GM12878 (cell line): ENCODE measurements at regions not wholly inside any gene's neighbourhood (a gene's known extent, or its start where the extent isn't known, plus 50 kb on each side); places are given as distances from the start of the nearest gene placed in this dataset.

Experiments
- ATAC-seq: fragments of 200-7000 bp; cut with Tn5 transposase; 3 replicates; pipeline ENCODE4 v1.9.1; 2020; ENCODE audit warnings: mild to moderate bottlenecking, moderate library complexity
- BruUV-seq: library from RNA; stranded (reverse); fragments of 400-500 nt; replicated peaks from 2 replicates; lab custom pipeline; 2021; lab: Mats Ljungman, UMichigan
- CTCF ChIA-PET: fragments of 300-600 bp; sonication (Branson Sonifier 250); formaldehyde crosslinking; extraction: SDS; loops from one replicate; lab custom pipeline; 2021; ENCODE audit warnings: inconsistent platforms; lab: Yijun Ruan, JAX
- POLR2A ChIA-PET: fragments of 350-600 bp; formaldehyde crosslinking; extraction: SDS; loops from one replicate; lab custom pipeline; 2021; ENCODE audit warnings: inconsistent platforms; lab: Charles Lee
- RAD21 ChIA-PET: fragments of 300-600 bp; sonication (Branson Sonifier 250); formaldehyde crosslinking; loops from one replicate; lab custom pipeline; 2023; ENCODE audit warnings: antibody characterized with exemption; ENCODE audit not compliant: unreplicated experiment; lab: Charles Lee
- SMC1A ChIA-PET: fragments of 300-600 bp; sonication (Branson Sonifier 250); formaldehyde crosslinking; loops from one replicate; lab custom pipeline; 2023; ENCODE audit not compliant: unreplicated experiment, uncharacterized antibody; lab: Charles Lee
- DNase-seq: peaks from one replicate; pipeline ENCODE4 v3.0.0-alpha.2; 2011; ENCODE audit warnings: low read depth, low spot score
- FAIRE-seq: peaks from 3 replicates; lab custom pipeline; 2011; peaks lifted over from hg19 to GRCh38; lab: Jason Lieb, UNC
- H2AFZ ChIP-seq: 2 replicates; pipeline ENCODE4 v1.6.0; 2011; ENCODE audit warnings: low read depth, low read length, control low read depth; ENCODE audit not compliant: control insufficient read depth
- H3K27ac ChIP-seq: 2 replicates; pipeline ENCODE4 v1.5.1; 2011; ENCODE audit warnings: control low read depth; ENCODE audit not compliant: control insufficient read depth, insufficient read depth
- H3K27me3 ChIP-seq, 2 experiments: replicated peaks in 1 of 2; 2 replicates each; pipeline versions ENCODE4 v1.6.0 to v1.6.1; 2011; ENCODE audit warnings: low read length in 1 of 2; ENCODE audit not compliant: control insufficient read depth in 2 of 2, insufficient read depth in 2 of 2
- H3K36me3 ChIP-seq, 2 experiments: 2 replicates each; pipeline ENCODE4 v1.5.1; 2011; ENCODE audit warnings: low read length in 1 of 2; ENCODE audit not compliant: control insufficient read depth in 2 of 2, insufficient read depth in 2 of 2
- H3K4me1 ChIP-seq: 2 replicates; pipeline ENCODE4 v1.6.1; 2011; ENCODE audit warnings: mild to moderate bottlenecking, low read length, moderate library complexity, mixed read lengths; ENCODE audit not compliant: control insufficient read depth, insufficient read depth
- H3K4me2 ChIP-seq: 2 replicates; pipeline ENCODE4 v1.6.0; 2011; ENCODE audit warnings: control low read depth; ENCODE audit not compliant: control insufficient read depth, insufficient read depth
- H3K4me3 ChIP-seq: fragments of 200-600 bp; sonication (generic); 2 replicates; pipeline ENCODE4 v1.5.1; 2016
- H3K79me2 ChIP-seq: 2 replicates; pipeline ENCODE4 v1.6.0; 2011; ENCODE audit warnings: low read length; ENCODE audit not compliant: control insufficient read depth, insufficient read depth
- H3K9ac ChIP-seq: 2 replicates; pipeline ENCODE4 v1.8.0; 2011; ENCODE audit warnings: low read length, control low read depth, mixed read lengths; ENCODE audit not compliant: control insufficient read depth, insufficient read depth
- H3K9me3 ChIP-seq: replicated peaks from 3 replicates; pipeline ENCODE4 v1.5.1; 2011; ENCODE audit warnings: mild to moderate bottlenecking, low read length; ENCODE audit not compliant: control insufficient read depth, insufficient read depth
- H4K20me1 ChIP-seq: 2 replicates; pipeline ENCODE4 v1.6.0; 2011; ENCODE audit not compliant: control insufficient read depth, insufficient read depth
- DPF2 ChIP-seq: fragments of 450-650 bp; IDR thresholded peaks from 2 replicates; pipeline ENCODE4 v1.6.1; 2017; ENCODE audit warnings: mild to moderate bottlenecking
- ETV6 ChIP-seq, 2 experiments: fragments of 450-650 bp in 1 of 2; IDR thresholded peaks in 1 of 2; conservative IDR thresholded peaks in 1 of 2; 2 replicates each; pipeline ENCODE4 v1.6.1; 2014; ENCODE audit warnings: antibody characterized with exemption in 1 of 2, borderline replicate concordance in 1 of 2, low read depth in 1 of 2, mild to moderate bottlenecking in 1 of 2, moderate library complexity in 1 of 2
- IKZF2 ChIP-seq, 2 experiments: fragments of 450-650 bp; IDR thresholded peaks; 2 replicates each; pipeline ENCODE4 v1.6.1; 2017; ENCODE audit warnings: mild to moderate bottlenecking in 2 of 2, moderate library complexity in 2 of 2
- NFIC ChIP-seq: IDR thresholded peaks from 2 replicates; pipeline ENCODE4 v1.6.1; 2012; ENCODE audit warnings: low read depth, mild to moderate bottlenecking, inconsistent platforms, low read length, moderate library complexity
- SP1 ChIP-seq: IDR thresholded peaks from one replicate; pipeline ENCODE4 v1.6.1; 2011; ENCODE audit warnings: low read depth, low read length
- YBX1 ChIP-seq: fragments of 450-650 bp; IDR thresholded peaks from 2 replicates; pipeline ENCODE4 v1.6.1; 2016; ENCODE audit warnings: antibody characterized with exemption
- WGBS: methylation state at CpG from one replicate; pipeline ENCODE4 v1.1.6; 2016; ENCODE audit warnings: low lambda C conversion rate; ENCODE audit not compliant: insufficient replicate concordance, insufficient coverage; ENCODE audit errors: missing lambda C conversion rate; 5-methylcytosine and 5-hydroxymethylcytosine counted together
- in situ Hi-C: fragments of 300-500 bp; cut with MboI; formaldehyde crosslinking; loops from 9 replicates; pipeline ENCODE4 v1.14.3; 2018; ENCODE audit warnings: mixed read lengths
- intact Hi-C: fragments of 100-400 bp; cut with micrococcal nuclease; formaldehyde crosslinking; loops from one replicate; pipeline ENCODE4 v1.14.2; 2022; ENCODE audit not compliant: unreplicated experiment
- TF ChIP-seq, protein P1 (sequence below): fragments of 450-650 bp; IDR thresholded peaks from 2 replicates; pipeline ENCODE4 v1.6.1; 2017; ENCODE audit warnings: mild to moderate bottlenecking, low read depth, inconsistent platforms; ENCODE audit not compliant: poor library complexity, severe bottlenecking

DNA sequence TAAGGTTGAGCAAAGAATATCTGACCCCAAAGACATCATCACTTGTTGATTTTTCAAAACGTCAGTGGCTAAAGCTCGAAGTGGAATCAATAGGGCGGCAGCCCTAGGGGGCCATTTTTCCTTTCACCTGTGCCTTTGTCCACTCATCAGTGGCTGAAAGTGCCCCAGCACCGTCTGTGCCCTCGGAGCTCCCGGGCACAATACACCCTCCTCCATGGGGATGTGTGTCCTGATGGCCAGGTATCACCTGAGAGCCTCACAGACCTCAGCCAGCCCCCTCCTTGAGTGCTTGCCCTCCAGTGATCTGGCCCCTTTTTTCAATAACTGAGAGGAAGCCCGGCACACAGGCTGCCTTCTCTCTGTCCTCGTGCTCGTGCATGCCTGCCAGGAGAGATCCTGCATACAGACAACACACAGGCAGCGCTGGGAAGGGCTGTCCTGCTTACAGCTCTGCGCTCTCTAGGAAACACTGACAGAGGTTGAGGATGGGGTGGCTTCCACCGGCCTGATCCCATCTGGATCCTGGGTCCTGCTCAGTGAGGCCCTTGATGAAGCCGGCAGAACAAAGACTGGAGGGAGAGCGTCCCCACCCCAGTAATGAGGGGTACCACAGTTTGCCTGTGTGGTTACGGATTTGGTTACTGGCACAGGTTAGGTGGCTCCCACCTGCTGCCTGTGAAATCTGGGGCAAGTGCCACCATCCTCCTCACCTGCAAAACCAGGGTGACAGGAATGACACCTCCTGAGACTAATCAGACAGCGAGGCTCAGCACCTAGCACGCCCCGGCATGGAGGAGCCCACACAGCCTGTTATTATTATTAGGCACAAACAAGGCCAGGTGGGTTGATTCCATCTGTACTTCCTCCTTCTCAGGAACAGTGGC, 197.5 kb upstream of the RAB6C start:
- POLR2A ChIA-PET: no interaction called here
- WGBS: 29% methylated on average over 18 of the region's 18 CpGs
- TF ChIP-seq IKZF2 (IDR thresholded peaks at IDR 0.05) (no peak), ETV6 (conservative IDR thresholded peaks at IDR 0.05 in 1 of 2, IDR thresholded peaks at IDR 0.05 in 1 of 2; ENCODE audit: borderline replicate concordance in 1 of 2, low read depth in 1 of 2) (no peak), NFIC (no peak), DPF2 (no peak), SP1 (no peak)
- FAIRE-seq (no peak), DNase-seq (no peak), ATAC-seq (no peak)
- Histone ChIP-seq H3K27me3 (no peaks in the 10 kb centered on the region; a peak in 1 of 4 replicates), H3K79me2 (no peaks in the 10 kb centered on the region), H3K9ac (no peak overlapping the region), H3K9me3 (no peaks in the 10 kb centered on the region), H3K27ac (no peak overlapping the region), H3K36me3 (no peaks in the 10 kb centered on the region), H3K4me2 (no peak overlapping the region), H4K20me1 (no peaks in the 10 kb centered on the region), H3K4me3 (no peak overlapping the region), H3K4me1 (no peaks in the 10 kb centered on the region), H2AFZ (no peak overlapping the region)
- SMC1A ChIA-PET: no interaction called here
- RAD21 ChIA-PET: no interaction called here
- in situ Hi-C loops (no loop called here), intact Hi-C loops (no loop called here)
- no TSS peak for BruUV-seq
- CTCF ChIA-PET: no interaction called here

DNA sequence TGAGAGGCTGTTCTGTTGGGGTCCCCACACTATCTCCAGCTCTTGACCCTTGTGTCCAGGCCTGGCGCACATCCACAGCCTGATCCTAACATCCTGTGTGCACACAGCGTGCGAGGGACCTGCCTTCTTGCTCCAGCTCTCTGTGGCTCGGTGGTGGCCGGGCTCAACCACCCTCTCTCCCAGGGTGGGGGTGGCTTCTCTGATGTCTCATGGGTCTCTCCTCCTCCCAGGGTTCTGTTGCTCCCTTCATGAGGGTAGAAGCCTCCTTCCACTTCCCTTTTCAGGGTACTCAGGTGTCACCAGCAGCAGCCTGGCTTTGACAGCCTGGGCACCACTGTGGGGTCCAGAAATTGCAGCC, 196.9 kb upstream of the RAB6C start:
- Histone ChIP-seq H3K9me3 (no peaks in the 10 kb centered on the region), H3K9ac (no peak overlapping the region), H3K4me1 (no peaks in the 10 kb centered on the region), H3K27me3 (no peaks in the 10 kb centered on the region; a peak in 1 of 4 replicates), H3K4me2 (no peak overlapping the region), H3K36me3 (no peaks in the 10 kb centered on the region), H3K4me3 (no peak overlapping the region), H3K27ac (no peak overlapping the region), H4K20me1 (no peaks in the 10 kb centered on the region), H2AFZ (no peak overlapping the region), H3K79me2 (no peaks in the 10 kb centered on the region)
- RAD21 ChIA-PET: no interaction called here
- SMC1A ChIA-PET: no interaction called here
- intact Hi-C loops (no loop called here), in situ Hi-C loops (no loop called here)
- WGBS: 42% methylated on average over 5 of the region's 5 CpGs
- ATAC-seq (no peak), FAIRE-seq (no peak), DNase-seq (no peak)
- TF ChIP-seq YBX1: no peak
- TF ChIP-seq, protein P1, sequence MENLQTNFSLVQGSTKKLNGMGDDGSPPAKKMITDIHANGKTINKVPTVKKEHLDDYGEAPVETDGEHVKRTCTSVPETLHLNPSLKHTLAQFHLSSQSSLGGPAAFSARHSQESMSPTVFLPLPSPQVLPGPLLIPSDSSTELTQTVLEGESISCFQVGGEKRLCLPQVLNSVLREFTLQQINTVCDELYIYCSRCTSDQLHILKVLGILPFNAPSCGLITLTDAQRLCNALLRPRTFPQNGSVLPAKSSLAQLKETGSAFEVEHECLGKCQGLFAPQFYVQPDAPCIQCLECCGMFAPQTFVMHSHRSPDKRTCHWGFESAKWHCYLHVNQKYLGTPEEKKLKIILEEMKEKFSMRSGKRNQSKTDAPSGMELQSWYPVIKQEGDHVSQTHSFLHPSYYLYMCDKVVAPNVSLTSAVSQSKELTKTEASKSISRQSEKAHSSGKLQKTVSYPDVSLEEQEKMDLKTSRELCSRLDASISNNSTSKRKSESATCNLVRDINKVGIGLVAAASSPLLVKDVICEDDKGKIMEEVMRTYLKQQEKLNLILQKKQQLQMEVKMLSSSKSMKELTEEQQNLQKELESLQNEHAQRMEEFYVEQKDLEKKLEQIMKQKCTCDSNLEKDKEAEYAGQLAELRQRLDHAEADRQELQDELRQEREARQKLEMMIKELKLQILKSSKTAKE: no peak
- CTCF ChIA-PET: no interaction called here
- no TSS peak for BruUV-seq
- POLR2A ChIA-PET: no interaction called here
